Breast epithelium (tissue), 3 donors: ENCODE measurements at regions not wholly inside any gene's neighbourhood (a gene's known extent, or its start where the extent isn't known, plus 50 kb on each side); places are given as distances from the start of the nearest gene placed in this dataset.

ENCODE experiments used
- POLR2A ChIP-seq: fragments of 450-650 bp; IDR thresholded peaks from one replicate; pipeline ENCODE4 v1.6.1; 2016; ENCODE audit warnings: antibody characterized with exemption, mild to moderate bottlenecking, moderate library complexity
- POLR2AphosphoS5 ChIP-seq, 3 donors: sonication (generic); formaldehyde crosslinking; IDR thresholded peaks; one replicate each; pipeline ENCODE4 v1.6.1; 2017; ENCODE audit warnings: antibody characterized with exemption in 3 of 3
- TF ChIP-seq, protein P1 (sequence below), 3 donors: fragments of 450-650 bp; IDR thresholded peaks; one replicate each; pipeline ENCODE4 v1.5.1; 2016 to 2017; ENCODE audit warnings: antibody characterized with exemption in 3 of 3, mild to moderate bottlenecking in 3 of 3, moderate library complexity in 3 of 3

DNA sequence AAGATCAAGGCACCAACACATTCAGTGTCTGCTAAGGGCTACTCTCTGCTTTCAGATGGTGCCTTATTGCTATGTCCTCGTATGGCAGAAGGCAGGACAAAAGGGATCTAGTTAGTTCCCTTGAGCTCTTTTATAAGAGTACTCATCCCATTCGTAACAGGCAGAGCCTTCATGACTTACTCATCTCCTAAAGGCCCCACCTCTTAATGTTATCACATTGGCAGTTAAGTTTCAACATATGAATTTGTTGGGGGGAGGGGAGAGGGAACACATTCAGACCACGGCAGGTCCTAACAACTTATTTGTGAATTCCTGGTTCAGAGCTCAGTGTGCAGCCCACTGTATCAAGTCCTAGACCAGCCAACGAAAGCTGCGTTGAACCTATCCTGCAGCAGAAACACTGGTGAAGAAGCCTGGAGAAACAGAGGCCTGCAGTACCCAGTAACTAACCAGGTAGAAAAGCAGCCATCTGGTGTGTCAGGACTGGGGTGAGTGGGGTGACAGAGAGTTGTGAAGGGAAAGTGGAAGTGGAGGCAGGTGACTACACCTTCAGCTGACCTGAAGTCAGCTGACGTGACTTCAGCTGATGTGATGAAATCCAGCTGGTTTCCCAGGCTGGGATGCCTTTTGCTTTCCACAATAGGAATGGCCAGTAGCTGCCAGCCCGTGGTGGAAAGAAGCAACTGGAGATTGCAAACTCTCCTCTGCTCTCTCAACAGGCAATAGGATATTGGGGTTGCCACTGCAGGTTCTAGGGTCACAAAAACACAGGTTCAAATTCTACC lies 101.6 kb upstream of the PLXNC1 start:
- TF ChIP-seq, protein P1, sequence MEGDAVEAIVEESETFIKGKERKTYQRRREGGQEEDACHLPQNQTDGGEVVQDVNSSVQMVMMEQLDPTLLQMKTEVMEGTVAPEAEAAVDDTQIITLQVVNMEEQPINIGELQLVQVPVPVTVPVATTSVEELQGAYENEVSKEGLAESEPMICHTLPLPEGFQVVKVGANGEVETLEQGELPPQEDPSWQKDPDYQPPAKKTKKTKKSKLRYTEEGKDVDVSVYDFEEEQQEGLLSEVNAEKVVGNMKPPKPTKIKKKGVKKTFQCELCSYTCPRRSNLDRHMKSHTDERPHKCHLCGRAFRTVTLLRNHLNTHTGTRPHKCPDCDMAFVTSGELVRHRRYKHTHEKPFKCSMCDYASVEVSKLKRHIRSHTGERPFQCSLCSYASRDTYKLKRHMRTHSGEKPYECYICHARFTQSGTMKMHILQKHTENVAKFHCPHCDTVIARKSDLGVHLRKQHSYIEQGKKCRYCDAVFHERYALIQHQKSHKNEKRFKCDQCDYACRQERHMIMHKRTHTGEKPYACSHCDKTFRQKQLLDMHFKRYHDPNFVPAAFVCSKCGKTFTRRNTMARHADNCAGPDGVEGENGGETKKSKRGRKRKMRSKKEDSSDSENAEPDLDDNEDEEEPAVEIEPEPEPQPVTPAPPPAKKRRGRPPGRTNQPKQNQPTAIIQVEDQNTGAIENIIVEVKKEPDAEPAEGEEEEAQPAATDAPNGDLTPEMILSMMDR (IDR thresholded peaks at IDR 0.05), result no peak
- TF ChIP-seq POLR2AphosphoS5 (IDR thresholded peaks at IDR 0.05) (no peak), POLR2A (no peak)
